ENCODE measurements at regions not wholly inside any gene's neighbourhood (a gene's known extent, or its start where the extent isn't known, plus 50 kb on each side); places are given as distances from the start of the nearest gene placed in this dataset.
"Not testable (repeated sequence)": the region's sequence is repeated elsewhere in the genome, so short reads cannot be mapped to it uniquely, and the experiment has no call there.

GRCh38 chr12:76971216-76971879 is 92.5 kb upstream of the CSRP2 start:
- H3K9me3 ChIP-seq (ENCODE audit: control insufficient read depth, low read length); H3K4me1 ChIP-seq (ENCODE audit: control insufficient read depth, insufficient read depth, low read length, poor library complexity, severe bottlenecking); H3K36me3 ChIP-seq (ENCODE audit: control insufficient read depth, insufficient read depth, low read length); H3K27ac ChIP-seq (ENCODE audit: low read depth, low read length, severe bottlenecking); H3K4me3 ChIP-seq (ENCODE audit: extremely low read depth, insufficient read depth, low read length, poor library complexity, severe bottlenecking): not testable (repeated sequence)
- WGBS, 2 experiments (ENCODE audit: insufficient coverage in 2 of 2) = 50 to 78% methylated on average over 2 of the region's 7 CpGs

- 55 to 66% methylated on average over 7 of the region's 9 CpGs for WGBS, 2 experiments (ENCODE audit: insufficient coverage in 2 of 2)
- H3K27ac ChIP-seq (ENCODE audit: low read depth, low read length, severe bottlenecking) = no peak overlapping the region
- no peak overlapping the region for H3K4me3 ChIP-seq (ENCODE audit: extremely low read depth, insufficient read depth, low read length, poor library complexity, severe bottlenecking)
- H3K36me3 ChIP-seq (ENCODE audit: control insufficient read depth, insufficient read depth, low read length) = no peaks in the 10 kb centered on the region
- no peaks in the 10 kb centered on the region for H3K4me1 ChIP-seq (ENCODE audit: control insufficient read depth, insufficient read depth, low read length, poor library complexity, severe bottlenecking)
- no peaks in the 10 kb centered on the region for H3K9me3 ChIP-seq (ENCODE audit: control insufficient read depth, low read length)
These were observed 88.5 kb upstream of the CSRP2 start for GRCh38 chr12:76967181-76967885.

GRCh38 chr12:76964784-76965571 is 86.2 kb upstream of the CSRP2 start:
- H3K36me3 ChIP-seq (ENCODE audit: control insufficient read depth, insufficient read depth, low read length) = no peaks in the 10 kb centered on the region
- H3K9me3 ChIP-seq (ENCODE audit: control insufficient read depth, low read length) = no peaks in the 10 kb centered on the region
- no peaks in the 10 kb centered on the region for H3K4me1 ChIP-seq (ENCODE audit: control insufficient read depth, insufficient read depth, low read length, poor library complexity, severe bottlenecking)
- H3K27ac ChIP-seq (ENCODE audit: low read depth, low read length, severe bottlenecking) = no peak overlapping the region
- H3K4me3 ChIP-seq (ENCODE audit: extremely low read depth, insufficient read depth, low read length, poor library complexity, severe bottlenecking) = no peak overlapping the region
- 67 to 86% methylated on average over 2 to 3 of the region's 6 CpGs for WGBS, 2 experiments (ENCODE audit: insufficient coverage in 2 of 2)

GRCh38 chr12:76962099-76962498 is 83.3 kb upstream of the CSRP2 start:
- H3K4me1 ChIP-seq (ENCODE audit: control insufficient read depth, insufficient read depth, low read length, poor library complexity, severe bottlenecking) = peaks cover 4% of the 10 kb centered on the region
- WGBS, 2 experiments (ENCODE audit: insufficient coverage in 2 of 2) = 88% methylated on average over 1 of the region's 3 CpGs; no CpG with 5 or more reads in 1 of the 2 experiments
- no peak overlapping the region for H3K27ac ChIP-seq (ENCODE audit: low read depth, low read length, severe bottlenecking)
- no peaks in the 10 kb centered on the region for H3K9me3 ChIP-seq (ENCODE audit: control insufficient read depth, low read length)
- H3K36me3 ChIP-seq (ENCODE audit: control insufficient read depth, insufficient read depth, low read length) = no peaks in the 10 kb centered on the region
- H3K4me3 ChIP-seq (ENCODE audit: extremely low read depth, insufficient read depth, low read length, poor library complexity, severe bottlenecking) = no peak overlapping the region

- H3K9me3 ChIP-seq (ENCODE audit: control insufficient read depth, low read length) = no peaks in the 10 kb centered on the region
- no peaks in the 10 kb centered on the region for H3K36me3 ChIP-seq (ENCODE audit: control insufficient read depth, insufficient read depth, low read length)
- H3K4me1 ChIP-seq (ENCODE audit: control insufficient read depth, insufficient read depth, low read length, poor library complexity, severe bottlenecking) = peaks cover 4% of the 10 kb centered on the region
- no peak overlapping the region for H3K27ac ChIP-seq (ENCODE audit: low read depth, low read length, severe bottlenecking)
- no peak overlapping the region for H3K4me3 ChIP-seq (ENCODE audit: extremely low read depth, insufficient read depth, low read length, poor library complexity, severe bottlenecking)
These were observed 78.5 kb upstream of the CSRP2 start for GRCh38 chr12:76957301-76957700.

- peaks cover 4% of the 10 kb centered on the region for H3K4me1 ChIP-seq (ENCODE audit: control insufficient read depth, insufficient read depth, low read length, poor library complexity, severe bottlenecking)
- 75 to 89% methylated on average over 1 of the region's 2 CpGs for WGBS, 2 experiments (ENCODE audit: insufficient coverage in 2 of 2)
- H3K27ac ChIP-seq (ENCODE audit: low read depth, low read length, severe bottlenecking) = no peak overlapping the region
These were observed 74.2 kb upstream of the CSRP2 start for GRCh38 chr12:76952995-76953394.

GRCh38 chr12:76948879-76949278 is 70.1 kb upstream of the CSRP2 start:
- no CpG with 5 or more reads among the region's 3 CpGs for WGBS, 2 experiments (ENCODE audit: insufficient coverage in 2 of 2)

More at GRCh38 chr12:76952995-76953394, 74.2 kb upstream of the CSRP2 start:
- no peaks in the 10 kb centered on the region for H3K9me3 ChIP-seq (ENCODE audit: control insufficient read depth, low read length)
- no peaks in the 10 kb centered on the region for H3K36me3 ChIP-seq (ENCODE audit: control insufficient read depth, insufficient read depth, low read length)
- no peak overlapping the region for H3K4me3 ChIP-seq (ENCODE audit: extremely low read depth, insufficient read depth, low read length, poor library complexity, severe bottlenecking)

GRCh38 chr12:76947304-76947703 is 68.5 kb upstream of the CSRP2 start:
- 94 to 100% methylated on average over 1 to 2 of the region's 3 CpGs for WGBS, 2 experiments (ENCODE audit: insufficient coverage in 2 of 2)

More at GRCh38 chr12:76948879-76949278, 70.1 kb upstream of the CSRP2 start:
- H3K4me3 ChIP-seq (ENCODE audit: extremely low read depth, insufficient read depth, low read length, poor library complexity, severe bottlenecking) = no peak overlapping the region
- H3K36me3 ChIP-seq (ENCODE audit: control insufficient read depth, insufficient read depth, low read length) = no peaks in the 10 kb centered on the region
- H3K9me3 ChIP-seq (ENCODE audit: control insufficient read depth, low read length) = no peaks in the 10 kb centered on the region
- no peaks in the 10 kb centered on the region for H3K4me1 ChIP-seq (ENCODE audit: control insufficient read depth, insufficient read depth, low read length, poor library complexity, severe bottlenecking)
- no peak overlapping the region for H3K27ac ChIP-seq (ENCODE audit: low read depth, low read length, severe bottlenecking)

GRCh38 chr12:76946446-76946845 is 67.6 kb upstream of the CSRP2 start:
- Histone ChIP-seq H3K4me1 (ENCODE audit: control insufficient read depth, insufficient read depth, low read length, poor library complexity, severe bottlenecking) (peaks cover 5% of the 10 kb centered on the region), H3K4me3 (ENCODE audit: extremely low read depth, insufficient read depth, low read length, poor library complexity, severe bottlenecking) (no peak overlapping the region), H3K36me3 (ENCODE audit: control insufficient read depth, insufficient read depth, low read length) (no peaks in the 10 kb centered on the region), H3K9me3 (ENCODE audit: control insufficient read depth, low read length) (no peaks in the 10 kb centered on the region), H3K27ac (ENCODE audit: low read depth, low read length, severe bottlenecking) (no peak overlapping the region)
- WGBS, 2 experiments (ENCODE audit: insufficient coverage in 2 of 2) = 57 to 91% methylated on average over 1 to 5 of the region's 6 CpGs

More at GRCh38 chr12:76947304-76947703, 68.5 kb upstream of the CSRP2 start:
- Histone ChIP-seq H3K4me3 (ENCODE audit: extremely low read depth, insufficient read depth, low read length, poor library complexity, severe bottlenecking) (no peak overlapping the region), H3K4me1 (ENCODE audit: control insufficient read depth, insufficient read depth, low read length, poor library complexity, severe bottlenecking) (peaks cover 5% of the 10 kb centered on the region), H3K9me3 (ENCODE audit: control insufficient read depth, low read length) (no peaks in the 10 kb centered on the region), H3K27ac (ENCODE audit: low read depth, low read length, severe bottlenecking) (no peak overlapping the region), H3K36me3 (ENCODE audit: control insufficient read depth, insufficient read depth, low read length) (no peaks in the 10 kb centered on the region)

GRCh38 chr12:76945867-76946266 is 67.0 kb upstream of the CSRP2 start:
- Histone ChIP-seq H3K36me3 (ENCODE audit: control insufficient read depth, insufficient read depth, low read length) (no peaks in the 10 kb centered on the region), H3K4me3 (ENCODE audit: extremely low read depth, insufficient read depth, low read length, poor library complexity, severe bottlenecking) (no peak overlapping the region), H3K9me3 (ENCODE audit: control insufficient read depth, low read length) (no peaks in the 10 kb centered on the region), H3K4me1 (ENCODE audit: control insufficient read depth, insufficient read depth, low read length, poor library complexity, severe bottlenecking) (peaks cover 5% of the 10 kb centered on the region), H3K27ac (ENCODE audit: low read depth, low read length, severe bottlenecking) (no peak overlapping the region)
- WGBS, 2 experiments (ENCODE audit: insufficient coverage in 2 of 2) = 97 to 100% methylated on average over 2 of the region's 4 CpGs

All from mesodermal cell (in vitro differentiated cells).